ENCODE measurements at regions not wholly inside any gene's neighbourhood (a gene's known extent, or its start where the extent isn't known, plus 50 kb on each side); places are given as distances from the start of the nearest gene placed in this dataset.
A peak's percentile ranks its signal among the peaks of the same experiment; 100 is the strongest.

DNA sequence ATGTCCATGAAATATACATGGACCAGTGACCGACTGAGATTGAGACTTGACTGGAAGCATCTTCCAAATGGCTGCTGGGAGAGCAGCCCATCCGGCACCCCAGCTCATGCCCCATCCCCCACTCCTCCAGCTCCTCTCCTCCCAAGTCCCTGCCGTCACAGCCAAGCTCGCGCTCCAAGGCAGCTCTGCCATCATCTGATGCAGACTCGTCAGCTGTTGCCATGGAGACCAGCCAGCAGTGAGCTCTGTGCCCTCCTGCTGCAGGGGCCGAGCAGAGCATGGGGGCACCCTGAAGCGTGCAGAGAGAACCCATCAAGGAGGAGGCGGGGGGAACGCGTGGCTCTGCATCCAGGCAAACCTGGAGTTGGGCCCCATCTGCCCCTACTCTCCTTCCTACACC, 74.5 kb upstream of the TNRC6C start:
- 70% methylated on average over 7 of the region's 11 CpGs for WGBS
- H3K9me3 ChIP-seq: no peaks in the 10 kb centered on the region
- no peak overlapping the region for H3K4me3 ChIP-seq
- peaks cover 35 to 50% (median 40%) of the 10 kb centered on the region in 4 donors for H3K4me1 ChIP-seq
- H3K27ac ChIP-seq (replicated peaks in 1 of 4): no peak overlapping the region
- no peaks in the 10 kb centered on the region for H3K27me3 ChIP-seq
- no peak for DNase-seq (ENCODE audit: extremely low spot score)
- no peak for TF ChIP-seq POLR2AphosphoS5 (IDR thresholded peaks at IDR 0.05)
- TF ChIP-seq, protein P1, sequence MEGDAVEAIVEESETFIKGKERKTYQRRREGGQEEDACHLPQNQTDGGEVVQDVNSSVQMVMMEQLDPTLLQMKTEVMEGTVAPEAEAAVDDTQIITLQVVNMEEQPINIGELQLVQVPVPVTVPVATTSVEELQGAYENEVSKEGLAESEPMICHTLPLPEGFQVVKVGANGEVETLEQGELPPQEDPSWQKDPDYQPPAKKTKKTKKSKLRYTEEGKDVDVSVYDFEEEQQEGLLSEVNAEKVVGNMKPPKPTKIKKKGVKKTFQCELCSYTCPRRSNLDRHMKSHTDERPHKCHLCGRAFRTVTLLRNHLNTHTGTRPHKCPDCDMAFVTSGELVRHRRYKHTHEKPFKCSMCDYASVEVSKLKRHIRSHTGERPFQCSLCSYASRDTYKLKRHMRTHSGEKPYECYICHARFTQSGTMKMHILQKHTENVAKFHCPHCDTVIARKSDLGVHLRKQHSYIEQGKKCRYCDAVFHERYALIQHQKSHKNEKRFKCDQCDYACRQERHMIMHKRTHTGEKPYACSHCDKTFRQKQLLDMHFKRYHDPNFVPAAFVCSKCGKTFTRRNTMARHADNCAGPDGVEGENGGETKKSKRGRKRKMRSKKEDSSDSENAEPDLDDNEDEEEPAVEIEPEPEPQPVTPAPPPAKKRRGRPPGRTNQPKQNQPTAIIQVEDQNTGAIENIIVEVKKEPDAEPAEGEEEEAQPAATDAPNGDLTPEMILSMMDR (IDR thresholded peaks at IDR 0.05): no peak
- H3K36me3 ChIP-seq: no peaks in the 10 kb centered on the region
- intact Hi-C loops (cut with DNase I): no loop called here

DNA sequence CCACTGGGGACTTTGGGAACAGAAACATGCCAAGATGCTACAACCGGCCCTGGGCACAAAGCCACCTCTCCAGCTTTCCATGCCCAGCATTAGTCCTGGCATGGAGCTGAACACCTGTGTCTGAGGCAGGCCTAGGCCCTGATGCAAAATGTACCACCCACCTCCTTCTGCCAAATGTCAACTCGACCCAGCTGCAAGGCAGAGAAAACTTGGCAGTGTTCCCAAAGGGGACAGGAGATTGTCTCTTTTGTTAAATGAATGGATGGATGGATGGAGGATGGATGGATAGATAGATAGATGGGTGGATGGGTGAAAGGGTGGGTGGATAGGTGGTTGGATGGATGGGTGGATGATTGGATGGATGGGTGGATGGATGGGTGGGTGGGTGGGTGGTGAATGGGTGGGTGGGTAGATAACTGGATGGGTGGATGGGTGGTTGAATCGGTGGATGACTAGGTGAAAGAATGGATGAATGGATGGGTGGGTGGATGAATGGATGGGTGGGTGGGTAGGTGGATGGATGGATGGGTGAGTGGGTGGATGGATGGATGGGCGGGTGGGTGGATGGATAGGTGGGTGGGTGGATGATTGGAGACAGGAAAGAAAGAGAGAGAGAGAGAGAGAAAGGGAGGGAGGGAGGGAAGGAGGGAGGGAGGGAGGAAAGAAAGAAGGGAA, 73.4 kb upstream of the TNRC6C start:
- Histone ChIP-seq H3K4me1 (peaks cover 35 to 49% (median 40%) of the 10 kb centered on the region in 4 donors), H3K27ac (replicated peaks in 1 of 4) (no peak overlapping the region), H3K9me3 (no peaks in the 10 kb centered on the region), H3K27me3 (no peaks in the 10 kb centered on the region), H3K4me3 (no peak overlapping the region), H3K36me3 (no peaks in the 10 kb centered on the region)
- TF ChIP-seq POLR2A (IDR thresholded peaks at IDR 0.05; ENCODE audit: low read depth) (no peak), EP300 (IDR thresholded peaks at IDR 0.05) (no peak), POLR2AphosphoS5 (IDR thresholded peaks at IDR 0.05) (no peak)
- TF ChIP-seq, protein P1 (IDR thresholded peaks at IDR 0.05): no peak
- WGBS: 70% methylated on average over 3 of the region's 4 CpGs
- intact Hi-C loops (cut with DNase I): no loop called here
- DNase-seq (ENCODE audit: extremely low spot score): no peak

DNA sequence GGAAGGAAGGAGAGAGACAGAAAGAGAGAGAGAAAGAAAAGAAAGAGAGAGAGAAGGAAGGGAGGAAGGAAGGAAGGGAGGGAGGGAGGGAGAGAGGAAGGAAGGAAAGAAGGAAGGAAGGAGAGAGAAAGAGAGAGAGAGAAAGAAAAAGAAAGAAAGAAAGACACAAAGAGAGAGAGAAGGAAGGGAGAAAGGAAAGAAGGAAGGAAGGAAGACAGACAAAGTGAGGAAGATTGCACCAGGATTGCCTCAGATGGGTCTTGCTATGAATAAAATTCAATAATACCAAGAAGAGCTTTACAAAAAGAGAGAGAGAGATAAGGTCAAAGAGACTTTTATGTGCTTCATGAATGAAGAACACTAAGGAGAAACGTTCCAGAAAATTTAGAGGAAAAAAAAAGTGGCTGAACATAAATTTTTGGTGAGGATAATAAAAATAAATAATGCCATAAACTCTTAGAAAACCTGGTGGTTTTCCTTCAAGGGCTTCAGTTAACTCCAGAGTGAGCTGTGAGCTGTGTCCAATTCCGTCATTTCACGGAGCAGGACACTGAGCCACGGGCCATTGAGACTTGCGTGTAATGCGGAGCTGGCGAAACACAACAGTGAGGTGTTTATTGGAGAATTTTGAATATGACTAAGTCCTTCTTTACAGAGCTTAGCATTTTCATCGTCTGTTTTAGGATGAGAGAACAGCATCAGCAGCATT, 72.7 kb upstream of the TNRC6C start:
- TF ChIP-seq, protein P1 (IDR thresholded peaks at IDR 0.05): no peak
- TF ChIP-seq POLR2AphosphoS5 (IDR thresholded peaks at IDR 0.05) (no peak), POLR2A (IDR thresholded peaks at IDR 0.05; ENCODE audit: low read depth) (no peak), EP300 (IDR thresholded peaks at IDR 0.05) (no peak)
- WGBS: 73% methylated on average over 8 of the region's 8 CpGs
- DNase-seq (ENCODE audit: extremely low spot score): no peak
- Histone ChIP-seq H3K27me3 (no peaks in the 10 kb centered on the region), H3K27ac (replicated peaks in 1 of 4) (peak overlapping the region in 2 of 4 donors; percentile 7 to 80), H3K4me1 (peaks cover 29 to 42% (median 34%) of the 10 kb centered on the region in 4 donors), H3K36me3 (no peaks in the 10 kb centered on the region), H3K4me3 (no peak overlapping the region), H3K9me3 (no peaks in the 10 kb centered on the region)
- intact Hi-C loops (cut with DNase I): no loop called here

DNA sequence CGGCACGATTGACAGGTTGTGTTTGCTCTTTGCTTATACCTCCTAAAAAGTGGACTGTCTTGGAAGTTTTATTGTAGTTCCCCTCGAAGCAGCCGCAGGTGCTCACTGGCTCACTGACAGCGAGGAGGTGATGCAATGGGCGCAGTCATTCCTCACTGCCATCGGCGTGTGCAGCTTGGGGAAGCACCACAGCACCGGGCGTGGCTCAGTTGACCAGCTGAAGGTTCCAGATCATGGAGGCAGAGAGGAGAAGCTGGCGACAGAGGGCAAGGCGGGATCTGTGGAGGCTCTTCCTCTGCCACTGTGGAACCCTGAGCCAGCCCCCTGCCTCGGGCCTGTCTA, 72.1 kb upstream of the TNRC6C start:
- Histone ChIP-seq H3K27me3 (no peaks in the 10 kb centered on the region), H3K36me3 (no peaks in the 10 kb centered on the region), H3K4me1 (peaks cover 24 to 37% (median 29%) of the 10 kb centered on the region in 4 donors), H3K9me3 (no peaks in the 10 kb centered on the region), H3K4me3 (no peak overlapping the region), H3K27ac (replicated peaks in 1 of 4) (peak overlapping the region; percentile 5 to 80 (median 42))
- TF ChIP-seq EP300 (IDR thresholded peaks at IDR 0.05) (no peak), POLR2AphosphoS5 (IDR thresholded peaks at IDR 0.05) (no peak), POLR2A (IDR thresholded peaks at IDR 0.05; ENCODE audit: low read depth) (no peak)
- TF ChIP-seq, protein P1 (IDR thresholded peaks at IDR 0.05): no peak
- intact Hi-C loops (cut with DNase I): no loop called here
- 72% methylated on average over 13 of the region's 13 CpGs for WGBS
- DNase-seq (ENCODE audit: extremely low spot score): no peak
